ENCODE measurements at regions not wholly inside any gene's neighbourhood (a gene's known extent, or its start where the extent isn't known, plus 50 kb on each side); places are given as distances from the start of the nearest gene placed in this dataset.

DNA sequence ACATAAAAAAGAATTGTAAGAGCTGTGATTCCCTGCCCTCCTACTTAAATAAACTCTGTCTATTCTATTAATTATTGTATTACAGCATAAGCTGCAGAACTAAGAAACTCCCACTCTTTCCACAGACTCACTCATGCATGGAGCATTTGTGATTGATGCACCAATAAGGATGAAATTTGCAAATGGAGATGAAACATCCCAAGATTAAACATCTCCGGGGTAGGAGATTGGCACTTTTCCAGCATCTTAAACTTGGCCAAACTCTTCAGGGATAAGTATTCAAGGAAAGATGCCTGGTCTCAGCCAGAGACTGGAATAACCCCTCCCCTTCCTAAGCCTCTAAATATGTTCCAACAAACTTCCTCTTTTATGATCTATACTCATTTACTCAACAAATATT lies 472.0 kb downstream of the ACTL7B start:
- BruUV-seq (replicated peaks) = no TSS peak
- Histone ChIP-seq H3K27ac (ENCODE audit: insufficient read depth, low read length) (no peak overlapping the region), H3K4me2 (ENCODE audit: low read depth, low read length) (no peak overlapping the region), H4K91ac (ENCODE audit: insufficient read depth, low read depth, low read length) (no peak overlapping the region), H3K23ac (ENCODE audit: low read depth, low read length) (no peak overlapping the region), H3K9me1 (ENCODE audit: insufficient read depth, low read length) (no peaks in the 10 kb centered on the region; the same call in 1 of the 2 replicates), H3K4me3 (ENCODE audit: insufficient read depth, low read depth, low read length) (no peak overlapping the region), H3K79me1 (ENCODE audit: low read depth in 1 of 2, low read length in 2 of 2) (no peaks in the 10 kb centered on the region), H2BK15ac (ENCODE audit: low read depth, low read length) (no peak overlapping the region), H3K18ac (ENCODE audit: low read depth, low read length) (no peak overlapping the region), H2AK5ac (ENCODE audit: low read depth, low read length) (no peak overlapping the region), H2BK5ac (ENCODE audit: low read depth, low read length, poor library complexity, severe bottlenecking) (no peak overlapping the region), H3K9me3 (ENCODE audit: control insufficient read depth, insufficient read depth, low read length) (no peaks in the 10 kb centered on the region), H2BK20ac (ENCODE audit: low read depth, low read length) (no peak overlapping the region), H3K36me3 (ENCODE audit: control insufficient read depth, insufficient read depth, low read length) (no peaks in the 10 kb centered on the region), H2AK9ac (replicated peaks; ENCODE audit: low read depth, low read length, poor library complexity) (no peak overlapping the region), H2AFZ (replicated peaks; ENCODE audit: low read length, poor library complexity) (no peak overlapping the region), H3K4me1 (ENCODE audit: control insufficient read depth, insufficient read depth, low read length) (peaks cover 6% of the 10 kb centered on the region), H4K20me1 (ENCODE audit: insufficient read depth, low read length) (no peaks in the 10 kb centered on the region), H4K8ac (ENCODE audit: low read depth in 2 of 2, low read length in 2 of 2) (no peak overlapping the region), H3K27me3 (ENCODE audit: control insufficient read depth, insufficient read depth, low read length) (no peaks in the 10 kb centered on the region), H3K9ac (ENCODE audit: low read depth, low read length) (no peak overlapping the region), H3K14ac (replicated peaks; ENCODE audit: low read depth, low read length) (no peak overlapping the region), H3K4ac (ENCODE audit: low read depth, low read length) (no peak overlapping the region), H2BK120ac (ENCODE audit: low read depth, low read length) (no peak overlapping the region), H4K5ac (ENCODE audit: low read depth, low read length) (no peak overlapping the region), H3K56ac (ENCODE audit: extremely low read depth, insufficient read depth, low read length) (no peak overlapping the region)
- no peak for TF ChIP-seq POLR2A (IDR thresholded peaks at IDR 0.05; ENCODE audit: low read depth, low read length)
- TF ChIP-seq MXI1 (IDR thresholded peaks at IDR 0.05; ENCODE audit: borderline replicate concordance, low read depth, low read length) = no peak
- no peak for TF ChIP-seq RAD21 (IDR thresholded peaks at IDR 0.05; ENCODE audit: low read length)
- TF ChIP-seq, protein P1, sequence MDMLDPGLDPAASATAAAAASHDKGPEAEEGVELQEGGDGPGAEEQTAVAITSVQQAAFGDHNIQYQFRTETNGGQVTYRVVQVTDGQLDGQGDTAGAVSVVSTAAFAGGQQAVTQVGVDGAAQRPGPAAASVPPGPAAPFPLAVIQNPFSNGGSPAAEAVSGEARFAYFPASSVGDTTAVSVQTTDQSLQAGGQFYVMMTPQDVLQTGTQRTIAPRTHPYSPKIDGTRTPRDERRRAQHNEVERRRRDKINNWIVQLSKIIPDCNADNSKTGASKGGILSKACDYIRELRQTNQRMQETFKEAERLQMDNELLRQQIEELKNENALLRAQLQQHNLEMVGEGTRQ (IDR thresholded peaks at IDR 0.05; ENCODE audit: low read depth, low read length) = no peak
- no peak for TF ChIP-seq SMC3 (IDR thresholded peaks at IDR 0.05; ENCODE audit: low read depth, low read length)
- TF ChIP-seq FOS (IDR thresholded peaks at IDR 0.05; ENCODE audit: low read depth, low read length) = no peak
- TF ChIP-seq, protein P2, sequence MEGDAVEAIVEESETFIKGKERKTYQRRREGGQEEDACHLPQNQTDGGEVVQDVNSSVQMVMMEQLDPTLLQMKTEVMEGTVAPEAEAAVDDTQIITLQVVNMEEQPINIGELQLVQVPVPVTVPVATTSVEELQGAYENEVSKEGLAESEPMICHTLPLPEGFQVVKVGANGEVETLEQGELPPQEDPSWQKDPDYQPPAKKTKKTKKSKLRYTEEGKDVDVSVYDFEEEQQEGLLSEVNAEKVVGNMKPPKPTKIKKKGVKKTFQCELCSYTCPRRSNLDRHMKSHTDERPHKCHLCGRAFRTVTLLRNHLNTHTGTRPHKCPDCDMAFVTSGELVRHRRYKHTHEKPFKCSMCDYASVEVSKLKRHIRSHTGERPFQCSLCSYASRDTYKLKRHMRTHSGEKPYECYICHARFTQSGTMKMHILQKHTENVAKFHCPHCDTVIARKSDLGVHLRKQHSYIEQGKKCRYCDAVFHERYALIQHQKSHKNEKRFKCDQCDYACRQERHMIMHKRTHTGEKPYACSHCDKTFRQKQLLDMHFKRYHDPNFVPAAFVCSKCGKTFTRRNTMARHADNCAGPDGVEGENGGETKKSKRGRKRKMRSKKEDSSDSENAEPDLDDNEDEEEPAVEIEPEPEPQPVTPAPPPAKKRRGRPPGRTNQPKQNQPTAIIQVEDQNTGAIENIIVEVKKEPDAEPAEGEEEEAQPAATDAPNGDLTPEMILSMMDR (conservative IDR thresholded peaks at IDR 0.05; ENCODE audit: low read depth, low read length) = no peak
- no peak for TF ChIP-seq RCOR1 (IDR thresholded peaks at IDR 0.05; ENCODE audit: insufficient replicate concordance, low read length)
- TF ChIP-seq MAFK (IDR thresholded peaks at IDR 0.05; ENCODE audit: low read depth, low read length) = no peak
- TF ChIP-seq CEBPB (IDR thresholded peaks at IDR 0.05; ENCODE audit: low read depth, low read length) = no peak
- TF ChIP-seq BHLHE40 (IDR thresholded peaks at IDR 0.05; ENCODE audit: low read depth, low read length) = no peak
- TF ChIP-seq, protein P3, sequence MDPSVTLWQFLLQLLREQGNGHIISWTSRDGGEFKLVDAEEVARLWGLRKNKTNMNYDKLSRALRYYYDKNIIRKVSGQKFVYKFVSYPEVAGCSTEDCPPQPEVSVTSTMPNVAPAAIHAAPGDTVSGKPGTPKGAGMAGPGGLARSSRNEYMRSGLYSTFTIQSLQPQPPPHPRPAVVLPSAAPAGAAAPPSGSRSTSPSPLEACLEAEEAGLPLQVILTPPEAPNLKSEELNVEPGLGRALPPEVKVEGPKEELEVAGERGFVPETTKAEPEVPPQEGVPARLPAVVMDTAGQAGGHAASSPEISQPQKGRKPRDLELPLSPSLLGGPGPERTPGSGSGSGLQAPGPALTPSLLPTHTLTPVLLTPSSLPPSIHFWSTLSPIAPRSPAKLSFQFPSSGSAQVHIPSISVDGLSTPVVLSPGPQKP (IDR thresholded peaks at IDR 0.05; ENCODE audit: borderline replicate concordance, low read depth, low read length) = no peak
- no peak for ATAC-seq (ENCODE audit: low read depth)
- in situ Hi-C loops (cut with MboI; ENCODE audit: low sequenced_read_pairs) (no loop called here), intact Hi-C loops (cut with micrococcal nuclease) (no loop called here), dilution Hi-C loops (cut with HindIII; ENCODE audit: low sequenced_read_pairs, unreplicated experiment) (no loop called here)
- ChIA-PET POLR2A (ENCODE audit: unreplicated experiment) (no interaction called here), CTCF (no interaction called here)
- DNase-seq = peak; percentile 47
- WGBS, 2 experiments (ENCODE audit: extremely low coverage in 2 of 2, insufficient read length in 1 of 2) = no CpG with 5 or more reads among the region's 1 CpG
